Lung (tissue), 11 donors: ENCODE measurements at regions not wholly inside any gene's neighbourhood (a gene's known extent, or its start where the extent isn't known, plus 50 kb on each side); places are given as distances from the start of the nearest gene placed in this dataset.
"Not testable (repeated sequence)": the region's sequence is repeated elsewhere in the genome, so short reads cannot be mapped to it uniquely, and the experiment has no call there.

ENCODE experiments used
- ATAC-seq: fragments of 200-7000 bp; cut with Tn5 transposase; one replicate; pipeline ENCODE4 v1.9.1; 2020; ENCODE audit warnings: moderate number of reproducible peaks; ENCODE audit not compliant: insufficient read depth, low FRiP score
- DNase-seq, 3 donors: peaks; one replicate each; pipeline ENCODE4 v3.0.0-alpha.2; 2013 to 2017
- H3K27ac ChIP-seq, 2 donors: one replicate each; pipeline ENCODE4 v1.5.1; 2013; ENCODE audit warnings: mild to moderate bottlenecking in 2 of 2, moderate library complexity in 2 of 2, control low read depth in 1 of 2, inconsistent platforms in 1 of 2, low read depth in 1 of 2, low read length in 1 of 2
- H3K27me3 ChIP-seq, 3 donors: one replicate each; pipeline ENCODE4 v1.5.1; 2013; ENCODE audit warnings: low read length in 2 of 3; ENCODE audit not compliant: control insufficient read depth in 3 of 3, insufficient read depth in 3 of 3
- H3K36me3 ChIP-seq, 4 donors: one replicate each; pipeline ENCODE4 v1.5.1; 2013; ENCODE audit warnings: low read length in 4 of 4, mild to moderate bottlenecking in 1 of 4, moderate library complexity in 1 of 4; ENCODE audit not compliant: control insufficient read depth in 4 of 4, insufficient read depth in 4 of 4
- H3K4me1 ChIP-seq, 5 donors: one replicate each; pipeline ENCODE4 v1.5.1; 2013; ENCODE audit warnings: low read length in 5 of 5, mild to moderate bottlenecking in 2 of 5, moderate library complexity in 1 of 5; ENCODE audit not compliant: control insufficient read depth in 5 of 5, insufficient read depth in 5 of 5
- H3K4me3 ChIP-seq: one replicate; pipeline ENCODE4 v1.5.1; 2013; ENCODE audit warnings: mild to moderate bottlenecking, control low read depth, moderate library complexity
- H3K9ac ChIP-seq, 2 donors: one replicate each; pipeline ENCODE4 v1.5.1; 2013; ENCODE audit warnings: low read length in 2 of 2, control low read depth in 1 of 2; ENCODE audit not compliant: insufficient read depth in 1 of 2
- H3K9me3 ChIP-seq, 4 donors: one replicate each; pipeline ENCODE4 v1.5.1; 2013; ENCODE audit warnings: low read length in 3 of 4, mild to moderate bottlenecking in 1 of 4, moderate library complexity in 1 of 4; ENCODE audit not compliant: control insufficient read depth in 4 of 4, insufficient read depth in 3 of 4
- WGBS, 2 donors: extraction: QIAGEN DNeasy Blood & Tissue Kit; methylation state at CpG; one replicate each; pipeline ENCODE4 v1.1.7; 2013; 5-methylcytosine and 5-hydroxymethylcytosine counted together
- TF ChIP-seq, protein P1 (sequence below): IDR thresholded peaks from 2 replicates; pipeline ENCODE4 v1.5.1; 2012; ENCODE audit warnings: mild to moderate bottlenecking; ENCODE audit errors: control extremely low read depth, extremely low read depth
- donor health status: control.
- donor health status: control.
- donor health status: Bipolar disorder and iron deficiency.
- donor health status: healthy.
- donor health status: DM: yes; HTN: yes; CAD: no.

DNA sequence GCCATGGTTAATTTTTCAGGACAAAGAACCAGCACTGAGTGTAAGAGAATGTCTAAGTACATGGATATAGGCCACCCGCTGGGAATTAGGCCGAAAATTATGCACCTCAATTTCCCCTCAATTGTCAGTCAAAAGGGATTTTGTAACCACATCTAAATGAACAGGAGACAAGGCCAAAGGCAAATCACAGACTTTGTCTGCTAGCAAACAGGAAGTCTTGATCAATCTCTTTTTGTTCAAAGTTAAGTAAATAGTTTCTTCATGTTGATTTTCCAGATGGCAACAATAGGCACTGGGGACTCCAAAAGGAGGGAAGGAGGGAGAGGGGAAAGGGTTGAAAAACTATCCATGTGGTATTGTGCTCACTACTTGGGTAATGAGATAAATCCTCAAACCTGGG lies 276.0 kb downstream of the COG6 start:
- Histone ChIP-seq H3K9ac (no peak overlapping the region), H3K4me1 (no peaks in the 10 kb centered on the region), H3K27ac (no peak overlapping the region), H3K27me3 (no peaks in the 10 kb centered on the region), H3K4me3 (no peak overlapping the region), H3K36me3 (no peaks in the 10 kb centered on the region), H3K9me3 (no peaks in the 10 kb centered on the region)
- TF ChIP-seq, protein P1, sequence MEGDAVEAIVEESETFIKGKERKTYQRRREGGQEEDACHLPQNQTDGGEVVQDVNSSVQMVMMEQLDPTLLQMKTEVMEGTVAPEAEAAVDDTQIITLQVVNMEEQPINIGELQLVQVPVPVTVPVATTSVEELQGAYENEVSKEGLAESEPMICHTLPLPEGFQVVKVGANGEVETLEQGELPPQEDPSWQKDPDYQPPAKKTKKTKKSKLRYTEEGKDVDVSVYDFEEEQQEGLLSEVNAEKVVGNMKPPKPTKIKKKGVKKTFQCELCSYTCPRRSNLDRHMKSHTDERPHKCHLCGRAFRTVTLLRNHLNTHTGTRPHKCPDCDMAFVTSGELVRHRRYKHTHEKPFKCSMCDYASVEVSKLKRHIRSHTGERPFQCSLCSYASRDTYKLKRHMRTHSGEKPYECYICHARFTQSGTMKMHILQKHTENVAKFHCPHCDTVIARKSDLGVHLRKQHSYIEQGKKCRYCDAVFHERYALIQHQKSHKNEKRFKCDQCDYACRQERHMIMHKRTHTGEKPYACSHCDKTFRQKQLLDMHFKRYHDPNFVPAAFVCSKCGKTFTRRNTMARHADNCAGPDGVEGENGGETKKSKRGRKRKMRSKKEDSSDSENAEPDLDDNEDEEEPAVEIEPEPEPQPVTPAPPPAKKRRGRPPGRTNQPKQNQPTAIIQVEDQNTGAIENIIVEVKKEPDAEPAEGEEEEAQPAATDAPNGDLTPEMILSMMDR, result no peak
- DNase-seq, result no peak
- WGBS, 2 donors, result 92 to 99% methylated on average over 2 of the region's 2 CpGs
- no peak for ATAC-seq

DNA sequence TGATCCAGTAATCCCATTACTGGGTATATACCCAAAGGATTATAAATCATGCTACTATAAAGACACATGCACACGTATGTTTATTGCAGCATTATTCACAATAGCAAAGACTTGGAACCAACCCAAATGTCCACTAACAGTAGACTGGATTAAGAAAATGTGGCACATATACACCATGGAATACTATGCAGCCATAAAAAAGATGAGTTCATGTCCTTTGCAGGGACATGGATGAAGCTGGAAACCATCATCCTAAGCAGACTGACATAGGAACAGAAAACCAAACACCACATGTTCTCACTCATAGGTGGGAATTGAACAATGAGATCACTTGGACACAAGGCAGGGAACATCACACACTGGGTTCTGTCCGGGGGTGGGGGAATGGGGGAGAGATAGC lies 277.1 kb downstream of the COG6 start:
- not testable (repeated sequence) for H3K27ac ChIP-seq, H3K9ac ChIP-seq, H3K36me3 ChIP-seq, H3K4me3 ChIP-seq, H3K9me3 ChIP-seq, ATAC-seq, H3K27me3 ChIP-seq, H3K4me1 ChIP-seq, DNase-seq
- 45 to 95% methylated on average over 2 of the region's 2 CpGs for WGBS, 2 donors

DNA sequence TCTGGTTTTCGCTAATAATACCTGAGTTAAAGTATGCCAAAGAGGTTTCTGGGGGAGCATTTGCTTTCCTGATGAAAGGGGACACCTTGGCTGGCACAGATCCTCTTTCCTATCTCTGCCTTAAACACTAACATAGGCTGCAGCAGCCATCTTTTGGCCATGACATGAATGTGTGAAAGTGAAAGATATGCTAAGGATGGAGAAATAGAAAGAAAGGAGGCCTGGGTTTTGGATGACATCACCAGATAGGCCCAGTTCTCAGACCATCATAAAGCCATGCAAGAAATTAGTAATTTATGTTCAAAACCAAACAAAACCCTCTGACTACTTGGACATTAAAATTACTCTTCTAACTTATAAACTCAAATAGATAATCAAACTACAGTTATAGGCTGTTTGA lies 279.7 kb downstream of the COG6 start:
- no peaks in the 10 kb centered on the region for H3K36me3 ChIP-seq
- no peak overlapping the region for H3K9ac ChIP-seq
- WGBS, 2 donors, result 0 to 90% methylated on average over 1 of the region's 1 CpG
- TF ChIP-seq, protein P1, result no peak
- no peaks in the 10 kb centered on the region for H3K4me1 ChIP-seq
- H3K4me3 ChIP-seq, result no peak overlapping the region
- H3K27ac ChIP-seq, result no peak overlapping the region
- H3K27me3 ChIP-seq, result no peaks in the 10 kb centered on the region
- ATAC-seq, result no peak
- H3K9me3 ChIP-seq, result no peaks in the 10 kb centered on the region
- no peak for DNase-seq

DNA sequence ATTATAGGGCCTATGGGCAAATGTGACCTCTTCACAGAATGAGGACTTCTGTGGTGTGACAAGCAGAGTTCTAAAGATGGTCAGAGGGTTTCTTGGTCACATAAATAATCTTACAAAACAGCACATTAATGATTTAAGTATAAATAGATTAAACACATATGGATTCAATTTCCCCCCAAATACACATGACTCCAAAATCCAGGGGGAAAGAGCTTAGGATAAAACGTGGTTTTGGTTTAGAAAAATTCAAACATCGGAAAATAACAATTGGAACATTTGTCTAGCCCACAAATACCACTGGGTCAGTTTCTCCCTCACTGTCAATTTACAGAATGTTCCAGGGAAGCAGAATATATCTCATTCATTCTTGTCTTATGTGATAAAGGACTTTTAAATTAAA lies 283.1 kb downstream of the COG6 start:
- DNase-seq (no peak), ATAC-seq (no peak)
- TF ChIP-seq, protein P1, result no peak
- Histone ChIP-seq H3K27me3 (no peaks in the 10 kb centered on the region), H3K27ac (no peak overlapping the region), H3K9ac (no peak overlapping the region), H3K36me3 (no peaks in the 10 kb centered on the region), H3K4me3 (no peak overlapping the region), H3K4me1 (no peaks in the 10 kb centered on the region), H3K9me3 (no peaks in the 10 kb centered on the region)
- 83 to 85% methylated on average over 2 of the region's 2 CpGs for WGBS, 2 donors
